Kidney epithelial cell (primary cell): ENCODE measurements at regions not wholly inside any gene's neighbourhood (a gene's known extent, or its start where the extent isn't known, plus 50 kb on each side); places are given as distances from the start of the nearest gene placed in this dataset.

Source experiments
- DNase-seq: peaks from one replicate; pipeline ENCODE4 v3.0.0-alpha.2; 2010; ENCODE audit warnings: low read depth
- H3K27me3 ChIP-seq: 2 replicates; pipeline ENCODE4 v1.6.0; 2011; ENCODE audit warnings: low read length; ENCODE audit not compliant: control insufficient read depth, insufficient read depth
- H3K36me3 ChIP-seq: 2 replicates; pipeline ENCODE4 v1.5.1; 2011; ENCODE audit warnings: low read length; ENCODE audit not compliant: control insufficient read depth, insufficient read depth
- H3K4me3 ChIP-seq: 2 replicates; pipeline ENCODE4 v1.5.1; 2011; ENCODE audit warnings: low read depth, mild to moderate bottlenecking, control low read depth, low read length
- TF ChIP-seq, protein P1 (sequence below): IDR thresholded peaks from 2 replicates; pipeline ENCODE4 v1.5.1; 2011; ENCODE audit warnings: mild to moderate bottlenecking, moderate library complexity, low read length, control low read depth, inconsistent platforms; ENCODE audit not compliant: insufficient read depth, poor library complexity, severe bottlenecking

DNA sequence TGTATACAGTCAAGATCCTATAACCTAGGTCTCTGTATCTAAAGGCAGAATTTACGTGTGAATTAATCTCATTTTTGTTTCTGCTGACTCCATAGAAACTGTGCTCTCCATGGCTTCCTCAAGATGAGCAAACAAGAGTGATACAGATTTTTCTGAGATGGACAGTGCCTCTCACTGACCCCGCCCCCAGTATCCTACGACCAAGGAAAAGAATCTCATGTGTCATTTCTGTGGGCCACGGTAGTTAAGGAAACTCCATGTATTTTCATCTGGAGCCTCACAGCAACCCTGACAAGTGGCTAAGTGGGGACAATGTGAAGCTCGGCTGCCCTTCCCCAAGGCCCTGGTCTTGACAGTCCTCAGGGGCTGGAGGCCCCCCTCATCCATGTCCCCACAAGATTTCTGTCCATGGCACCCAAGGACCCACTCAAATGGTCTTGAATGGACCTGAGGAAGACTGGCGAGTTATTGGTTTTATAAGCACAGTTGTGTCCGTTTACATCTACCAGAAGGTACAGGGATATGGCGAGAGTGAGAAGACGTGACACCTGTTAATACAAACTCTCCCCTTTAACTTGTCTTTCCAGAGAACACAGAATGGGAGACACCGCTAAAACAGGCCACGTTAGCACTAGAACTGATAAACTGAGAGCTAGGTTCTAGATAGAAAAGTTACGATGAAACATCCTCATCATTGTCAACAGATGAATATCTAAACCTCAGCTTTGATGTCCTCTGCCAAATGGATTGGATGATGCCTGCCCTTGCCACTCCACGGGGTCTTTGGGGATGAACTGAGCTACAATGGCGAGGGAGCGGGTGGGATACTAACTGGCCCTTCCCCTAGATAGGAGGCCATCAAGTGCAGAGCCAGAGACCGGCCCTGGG, 108.4 kb upstream of the EGLN3 start:
- Histone ChIP-seq H3K27me3 (no peaks in the 10 kb centered on the region), H3K36me3 (no peaks in the 10 kb centered on the region), H3K4me3 (peak overlapping the region; percentile 52)
- TF ChIP-seq, protein P1, sequence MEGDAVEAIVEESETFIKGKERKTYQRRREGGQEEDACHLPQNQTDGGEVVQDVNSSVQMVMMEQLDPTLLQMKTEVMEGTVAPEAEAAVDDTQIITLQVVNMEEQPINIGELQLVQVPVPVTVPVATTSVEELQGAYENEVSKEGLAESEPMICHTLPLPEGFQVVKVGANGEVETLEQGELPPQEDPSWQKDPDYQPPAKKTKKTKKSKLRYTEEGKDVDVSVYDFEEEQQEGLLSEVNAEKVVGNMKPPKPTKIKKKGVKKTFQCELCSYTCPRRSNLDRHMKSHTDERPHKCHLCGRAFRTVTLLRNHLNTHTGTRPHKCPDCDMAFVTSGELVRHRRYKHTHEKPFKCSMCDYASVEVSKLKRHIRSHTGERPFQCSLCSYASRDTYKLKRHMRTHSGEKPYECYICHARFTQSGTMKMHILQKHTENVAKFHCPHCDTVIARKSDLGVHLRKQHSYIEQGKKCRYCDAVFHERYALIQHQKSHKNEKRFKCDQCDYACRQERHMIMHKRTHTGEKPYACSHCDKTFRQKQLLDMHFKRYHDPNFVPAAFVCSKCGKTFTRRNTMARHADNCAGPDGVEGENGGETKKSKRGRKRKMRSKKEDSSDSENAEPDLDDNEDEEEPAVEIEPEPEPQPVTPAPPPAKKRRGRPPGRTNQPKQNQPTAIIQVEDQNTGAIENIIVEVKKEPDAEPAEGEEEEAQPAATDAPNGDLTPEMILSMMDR = no peak
- DNase-seq = no peak

DNA sequence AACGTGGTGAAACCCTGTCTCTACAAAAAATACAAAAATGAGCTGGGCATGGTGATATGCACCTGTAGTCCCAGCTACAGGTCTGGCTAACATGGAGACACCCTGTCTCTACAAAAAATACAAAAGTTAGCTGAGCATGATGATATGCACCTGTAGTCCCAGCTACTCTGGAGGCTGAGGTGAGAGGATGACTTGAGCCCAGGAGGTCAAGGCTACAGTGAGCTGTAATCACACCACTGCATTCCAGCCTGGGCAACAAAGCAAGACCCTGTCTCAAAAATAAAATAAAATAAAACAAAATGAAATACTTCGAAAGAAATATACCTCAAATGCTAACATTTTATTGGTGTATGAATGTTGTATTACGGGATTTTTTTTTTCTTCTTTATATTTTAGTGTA, 107.6 kb upstream of the EGLN3 start:
- no peaks in the 10 kb centered on the region for H3K27me3 ChIP-seq
- no peak overlapping the region for H3K4me3 ChIP-seq
- TF ChIP-seq, protein P1 = no peak
- H3K36me3 ChIP-seq = no peaks in the 10 kb centered on the region
- no peak for DNase-seq

- Histone ChIP-seq H3K27me3 (no peaks in the 10 kb centered on the region), H3K4me3 (no peak overlapping the region), H3K36me3 (no peaks in the 10 kb centered on the region)
- TF ChIP-seq, protein P1 = no peak
- DNase-seq = no peak
Measured at GRCh38 chr14:34056046-34056445, 105.2 kb upstream of the EGLN3 start.

DNA sequence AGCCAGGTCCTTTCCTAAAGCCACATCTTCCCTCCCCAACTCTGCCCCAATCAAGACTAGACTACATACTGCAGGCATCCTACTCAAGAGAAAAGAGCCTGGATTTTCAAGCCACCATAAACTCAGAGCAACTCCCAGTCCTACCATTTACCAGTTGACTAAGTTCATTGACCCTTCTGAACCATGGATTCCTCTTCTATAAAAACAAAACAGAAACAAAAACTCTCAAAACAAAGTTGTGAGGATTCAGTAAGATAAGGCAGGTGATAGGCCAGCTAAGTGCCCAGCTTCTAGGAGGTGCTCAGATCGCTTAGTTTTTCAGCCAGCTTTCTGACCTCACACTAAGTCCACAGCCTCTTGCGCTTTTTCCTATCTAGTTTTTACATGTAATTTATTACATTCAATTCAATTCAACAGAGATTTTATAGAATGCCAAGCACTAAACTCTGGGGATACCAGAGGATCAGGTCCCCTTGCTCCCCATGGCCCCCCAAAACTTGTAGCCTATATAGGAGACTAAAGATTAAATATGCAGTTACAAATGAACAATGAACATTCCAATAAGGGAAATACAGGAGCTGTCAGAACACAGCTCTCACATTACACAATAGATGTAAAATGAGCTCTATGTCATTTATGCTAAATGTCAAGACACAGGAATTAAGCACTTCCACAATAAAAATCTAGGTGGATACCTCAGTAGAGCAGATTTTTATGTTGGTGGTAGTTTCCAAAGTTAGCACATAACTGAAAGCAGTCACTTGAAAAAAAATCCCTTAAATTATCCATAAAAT, 104.5 kb upstream of the EGLN3 start:
- H3K27me3 ChIP-seq = no peaks in the 10 kb centered on the region
- H3K4me3 ChIP-seq = no peak overlapping the region
- H3K36me3 ChIP-seq = no peaks in the 10 kb centered on the region
- TF ChIP-seq, protein P1 = no peak
- no peak for DNase-seq

DNA sequence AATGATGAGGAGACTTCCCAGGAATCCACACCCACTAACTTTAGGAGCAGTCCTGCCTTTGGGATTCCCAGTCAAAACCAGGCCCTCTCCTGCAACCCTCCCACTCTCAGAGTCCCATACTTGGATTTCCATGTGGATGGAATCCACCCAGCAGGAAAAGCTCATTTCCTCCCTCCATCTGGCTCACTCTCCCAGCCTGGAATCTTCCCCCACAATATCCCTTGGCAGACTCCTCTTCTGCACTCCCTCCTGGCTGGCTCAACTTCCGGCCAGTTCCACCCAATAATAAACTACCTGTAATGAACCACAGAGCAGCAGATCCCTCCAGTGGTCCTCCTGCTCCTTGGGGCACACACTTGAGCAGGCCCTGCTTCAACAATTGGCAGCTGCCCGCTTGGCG, 102.8 kb upstream of the EGLN3 start:
- DNase-seq = no peak
- no peaks in the 10 kb centered on the region for H3K36me3 ChIP-seq
- no peak overlapping the region for H3K4me3 ChIP-seq
- no peaks in the 10 kb centered on the region for H3K27me3 ChIP-seq
- TF ChIP-seq, protein P1 = no peak

DNA sequence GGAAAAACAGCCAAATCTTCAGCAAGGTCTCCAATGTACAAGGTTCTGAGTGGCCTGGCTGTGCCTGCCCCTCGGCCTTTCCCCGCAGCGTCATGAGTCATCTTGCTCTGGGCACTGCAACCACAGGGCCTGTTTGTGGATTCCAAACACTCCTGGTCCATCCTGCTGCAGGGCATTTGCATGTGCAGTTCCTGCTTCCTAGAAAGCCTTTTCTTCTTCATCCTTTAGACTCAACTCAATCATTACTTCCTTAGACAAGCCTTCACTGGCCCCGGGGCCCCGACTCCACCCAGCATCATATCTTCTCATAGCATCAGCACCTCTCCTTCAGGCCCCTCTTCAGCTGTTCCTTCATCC, 101.8 kb upstream of the EGLN3 start:
- no peak for DNase-seq
- TF ChIP-seq, protein P1 = no peak

More for the DNA sequence above, 101.8 kb upstream of the EGLN3 start:
- H3K27me3 ChIP-seq = no peaks in the 10 kb centered on the region
- no peak overlapping the region for H3K4me3 ChIP-seq
- no peaks in the 10 kb centered on the region for H3K36me3 ChIP-seq
